Upper lobe of left lung (tissue), 6 donors: ENCODE measurements at regions not wholly inside any gene's neighbourhood (a gene's known extent, or its start where the extent isn't known, plus 50 kb on each side); places are given as distances from the start of the nearest gene placed in this dataset.

Experiments
- ATAC-seq, 2 donors: fragments of 200-7000 bp; cut with Tn5 transposase; one replicate each; pipeline ENCODE4 v1.9.1; 2022; ENCODE audit warnings: mild to moderate bottlenecking in 2 of 2, moderate library complexity in 2 of 2; ENCODE audit not compliant: low FRiP score in 2 of 2
- DNase-seq, 2 donors: peaks; one replicate each; pipeline ENCODE4 v3.0.0-alpha.2; 2019 to 2020
- H3K27ac ChIP-seq, 4 donors: fragments of 200-600 bp; sonication (generic); one replicate each; pipeline ENCODE4 v1.5.1; 2016 to 2019
- H3K27me3 ChIP-seq, 4 donors: fragments of 200-600 bp; sonication (generic); one replicate each; pipeline ENCODE4 v1.5.1; 2017 to 2019
- H3K36me3 ChIP-seq, 4 donors: fragments of 200-600 bp; sonication (generic); one replicate each; pipeline ENCODE4 v1.5.1; 2016 to 2019
- H3K4me1 ChIP-seq, 4 donors: fragments of 200-600 bp; sonication (generic); one replicate each; pipeline ENCODE4 v1.5.1; 2018 to 2019
- H3K4me3 ChIP-seq, 4 donors: fragments of 200-600 bp; sonication (generic); one replicate each; pipeline ENCODE4 v1.5.1; 2017 to 2019; ENCODE audit warnings: mild to moderate bottlenecking in 2 of 4, moderate library complexity in 1 of 4
- H3K9me3 ChIP-seq, 4 donors: fragments of 200-600 bp; sonication (generic); one replicate each; pipeline ENCODE4 v1.5.1; 2018 to 2019
- EP300 ChIP-seq, 4 donors: sonication (generic); formaldehyde crosslinking; IDR thresholded peaks; one replicate each; pipeline ENCODE4 v1.5.1; 2017; ENCODE audit warnings: antibody characterized with exemption in 4 of 4, control low read depth in 2 of 4
- POLR2A ChIP-seq, 4 donors: fragments of 450-650 bp; IDR thresholded peaks; one replicate each; pipeline ENCODE4 v1.5.1; 2016 to 2017; ENCODE audit warnings: antibody characterized with exemption in 4 of 4, mild to moderate bottlenecking in 2 of 4
- POLR2AphosphoS5 ChIP-seq, 2 donors: sonication (generic); formaldehyde crosslinking; IDR thresholded peaks; one replicate each; pipeline ENCODE4 v1.5.1; 2017; ENCODE audit warnings: antibody characterized with exemption in 2 of 2
- WGBS, 2 donors: methylation state at CpG; one replicate each; pipeline ENCODE4 v1.1.5; 2017 to 2018; 5-methylcytosine and 5-hydroxymethylcytosine counted together
- TF ChIP-seq, protein P1 (sequence below), 6 experiments: fragments of 450-650 bp in 4 of 6; fragments of 200-600 bp in 2 of 6; sonication (generic) in 2 of 6; IDR thresholded peaks; one replicate each; pipeline ENCODE4 v1.5.1; 2016 to 2019; ENCODE audit warnings: antibody characterized with exemption in 6 of 6
- donor health status: DM: no; HTN: no; CAD: no; lungs with moderate emphysema.
- donor health status: DM: no; HTN: yes; CAD: no; lungs with severe emphysema.

DNA sequence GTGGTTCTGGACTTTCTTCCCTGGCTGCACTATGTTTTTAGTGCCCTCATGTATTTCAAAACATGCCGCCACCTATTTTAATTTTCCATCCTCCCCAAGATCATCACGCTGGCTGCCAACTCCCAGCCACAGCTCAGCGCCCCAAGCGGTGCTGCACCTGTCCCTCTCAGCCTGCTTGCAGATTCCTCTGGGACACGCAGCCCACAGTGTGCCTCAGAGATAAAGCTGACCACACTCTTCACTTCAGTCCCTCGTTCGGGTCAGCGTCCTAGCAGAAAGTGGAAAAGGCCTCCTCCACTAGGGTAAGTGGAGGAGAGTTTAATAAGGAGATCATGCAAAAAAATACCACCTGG is 56.2 kb upstream of the CKS2 start:
- WGBS, 2 donors, result 84 to 85% methylated on average over 8 of the region's 8 CpGs
- no peak overlapping the region for H3K4me3 ChIP-seq
- H3K9me3 ChIP-seq, result peaks cover 0 to 4% (median 0%) of the 10 kb centered on the region in 4 donors
- no peak for DNase-seq
- H3K36me3 ChIP-seq, result no peaks in the 10 kb centered on the region
- no peak for ATAC-seq
- H3K27ac ChIP-seq, result no peak overlapping the region
- H3K27me3 ChIP-seq, result no peaks in the 10 kb centered on the region
- TF ChIP-seq POLR2AphosphoS5 (IDR thresholded peaks at IDR 0.05) (no peak), POLR2A (IDR thresholded peaks at IDR 0.05) (no peak), EP300 (IDR thresholded peaks at IDR 0.05) (no peak)
- TF ChIP-seq, protein P1, sequence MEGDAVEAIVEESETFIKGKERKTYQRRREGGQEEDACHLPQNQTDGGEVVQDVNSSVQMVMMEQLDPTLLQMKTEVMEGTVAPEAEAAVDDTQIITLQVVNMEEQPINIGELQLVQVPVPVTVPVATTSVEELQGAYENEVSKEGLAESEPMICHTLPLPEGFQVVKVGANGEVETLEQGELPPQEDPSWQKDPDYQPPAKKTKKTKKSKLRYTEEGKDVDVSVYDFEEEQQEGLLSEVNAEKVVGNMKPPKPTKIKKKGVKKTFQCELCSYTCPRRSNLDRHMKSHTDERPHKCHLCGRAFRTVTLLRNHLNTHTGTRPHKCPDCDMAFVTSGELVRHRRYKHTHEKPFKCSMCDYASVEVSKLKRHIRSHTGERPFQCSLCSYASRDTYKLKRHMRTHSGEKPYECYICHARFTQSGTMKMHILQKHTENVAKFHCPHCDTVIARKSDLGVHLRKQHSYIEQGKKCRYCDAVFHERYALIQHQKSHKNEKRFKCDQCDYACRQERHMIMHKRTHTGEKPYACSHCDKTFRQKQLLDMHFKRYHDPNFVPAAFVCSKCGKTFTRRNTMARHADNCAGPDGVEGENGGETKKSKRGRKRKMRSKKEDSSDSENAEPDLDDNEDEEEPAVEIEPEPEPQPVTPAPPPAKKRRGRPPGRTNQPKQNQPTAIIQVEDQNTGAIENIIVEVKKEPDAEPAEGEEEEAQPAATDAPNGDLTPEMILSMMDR (IDR thresholded peaks at IDR 0.05), result no peak
- H3K4me1 ChIP-seq, result no peaks in the 10 kb centered on the region

DNA sequence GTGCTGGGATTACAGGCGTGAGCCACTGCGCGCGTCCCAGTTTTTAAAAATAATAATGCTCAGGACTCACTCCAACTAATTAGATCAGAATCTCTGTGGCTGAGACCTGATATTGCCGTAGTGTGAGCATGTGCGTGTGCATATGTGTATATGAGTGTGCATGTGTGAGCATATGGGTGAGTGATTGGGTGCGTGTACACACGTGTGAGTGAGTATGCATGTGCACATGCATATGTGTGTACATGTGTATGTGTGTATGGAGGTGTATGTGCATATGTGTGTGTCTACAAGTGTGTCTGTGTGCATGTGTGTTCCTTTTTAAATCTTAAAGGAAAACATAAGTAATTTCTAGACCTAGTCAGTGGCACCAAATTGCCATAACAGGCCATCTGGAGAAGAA is 54.8 kb upstream of the CKS2 start:
- no peaks in the 10 kb centered on the region for H3K27me3 ChIP-seq
- H3K4me1 ChIP-seq, result no peaks in the 10 kb centered on the region
- no peak overlapping the region for H3K4me3 ChIP-seq
- H3K36me3 ChIP-seq, result no peaks in the 10 kb centered on the region
- 94 to 97% methylated on average over 8 of the region's 8 CpGs for WGBS, 2 donors
- TF ChIP-seq, protein P1 (IDR thresholded peaks at IDR 0.05), result no peak
- TF ChIP-seq EP300 (IDR thresholded peaks at IDR 0.05), result no peak
- no peak for TF ChIP-seq POLR2A (IDR thresholded peaks at IDR 0.05)
- no peak for TF ChIP-seq POLR2AphosphoS5 (IDR thresholded peaks at IDR 0.05)
- no peak for ATAC-seq
- H3K9me3 ChIP-seq, result peaks cover 0 to 4% (median 0%) of the 10 kb centered on the region in 4 donors
- no peak overlapping the region for H3K27ac ChIP-seq
- DNase-seq, result no peak

DNA sequence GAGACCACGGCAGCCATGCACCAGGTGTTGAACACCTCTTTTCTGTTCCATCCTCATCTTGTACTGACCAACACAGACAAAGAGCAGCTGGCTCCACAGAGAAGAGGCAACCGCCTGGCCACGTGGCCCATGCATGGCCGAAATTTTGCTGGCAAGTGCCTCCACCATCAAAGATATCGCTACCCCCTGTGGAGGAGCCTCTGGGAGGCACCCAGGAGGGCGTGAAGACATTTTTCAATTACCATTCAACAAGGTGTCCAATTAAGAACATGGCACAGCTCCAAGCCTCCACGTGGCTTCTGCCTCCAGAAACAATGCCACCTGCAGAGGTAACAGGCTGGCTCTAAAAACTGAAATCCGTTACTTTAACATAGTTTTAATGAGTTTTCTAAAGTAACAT is 54.4 kb upstream of the CKS2 start:
- H3K4me1 ChIP-seq, result no peaks in the 10 kb centered on the region
- H3K4me3 ChIP-seq, result no peak overlapping the region
- TF ChIP-seq EP300 (IDR thresholded peaks at IDR 0.05), result no peak
- TF ChIP-seq POLR2A (IDR thresholded peaks at IDR 0.05), result no peak
- no peak for TF ChIP-seq POLR2AphosphoS5 (IDR thresholded peaks at IDR 0.05)
- TF ChIP-seq, protein P1 (IDR thresholded peaks at IDR 0.05), result no peak
- ATAC-seq (no peak), DNase-seq (no peak)
- H3K27me3 ChIP-seq, result no peaks in the 10 kb centered on the region
- no peak overlapping the region for H3K27ac ChIP-seq
- H3K9me3 ChIP-seq, result peaks cover 0 to 4% (median 0%) of the 10 kb centered on the region in 4 donors
- no peaks in the 10 kb centered on the region for H3K36me3 ChIP-seq
- 83 to 88% methylated on average over 8 of the region's 8 CpGs for WGBS, 2 donors

DNA sequence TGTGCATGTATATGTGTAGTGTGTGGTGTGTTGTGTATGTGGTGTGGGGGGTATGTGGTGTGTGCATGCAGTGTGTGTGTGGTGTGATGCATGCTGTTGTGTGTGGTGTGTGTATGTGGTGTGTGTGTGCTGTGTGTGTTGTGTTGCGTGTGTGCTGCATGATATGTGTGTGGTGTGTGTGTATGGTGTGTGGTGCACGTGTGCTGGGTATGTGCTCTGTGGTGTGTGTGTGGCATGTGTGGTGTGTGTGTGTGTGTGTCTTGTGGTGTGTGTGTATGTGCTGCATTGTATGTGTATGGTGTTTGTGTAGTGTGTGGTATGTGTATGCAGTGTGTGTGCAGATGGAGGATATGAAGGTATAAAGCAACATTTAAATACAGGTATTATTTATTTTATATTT is 50.5 kb upstream of the CKS2 start:
- Histone ChIP-seq H3K4me3 (no peak overlapping the region), H3K27ac (no peak overlapping the region), H3K9me3 (no peaks in the 10 kb centered on the region), H3K4me1 (no peaks in the 10 kb centered on the region), H3K27me3 (no peaks in the 10 kb centered on the region), H3K36me3 (no peaks in the 10 kb centered on the region)
- WGBS, 2 donors, result 93 to 97% methylated on average over 2 of the region's 2 CpGs
- DNase-seq (no peak), ATAC-seq (no peak)
- no peak for TF ChIP-seq POLR2AphosphoS5 (IDR thresholded peaks at IDR 0.05)
- TF ChIP-seq, protein P1 (IDR thresholded peaks at IDR 0.05), result no peak
- TF ChIP-seq EP300 (IDR thresholded peaks at IDR 0.05), result no peak
- TF ChIP-seq POLR2A (IDR thresholded peaks at IDR 0.05), result no peak
